ENCODE measurements at regions not wholly inside any gene's neighbourhood (a gene's known extent, or its start where the extent isn't known, plus 50 kb on each side); places are given as distances from the start of the nearest gene placed in this dataset.

DNA sequence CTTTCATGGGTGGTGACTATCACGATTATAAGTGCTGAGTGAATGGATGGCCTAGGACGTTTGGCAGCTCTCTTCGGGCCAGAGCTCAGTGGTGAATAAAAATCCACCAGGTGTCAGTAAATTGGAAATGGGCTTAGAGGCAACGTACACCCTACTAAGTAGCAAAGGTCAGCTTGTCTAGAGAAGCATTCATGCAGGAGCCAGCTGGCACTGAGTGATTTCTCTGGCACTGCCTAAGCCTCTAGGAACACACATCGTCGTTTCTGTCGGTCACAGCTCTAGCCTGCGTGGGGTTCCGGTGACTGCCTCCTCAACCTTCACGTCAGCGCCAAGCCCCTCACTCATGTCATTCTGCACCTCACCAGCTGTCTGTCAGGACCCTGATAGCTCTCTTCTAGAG, 192.4 kb upstream of the NTM start:
- TF ChIP-seq, protein P1, sequence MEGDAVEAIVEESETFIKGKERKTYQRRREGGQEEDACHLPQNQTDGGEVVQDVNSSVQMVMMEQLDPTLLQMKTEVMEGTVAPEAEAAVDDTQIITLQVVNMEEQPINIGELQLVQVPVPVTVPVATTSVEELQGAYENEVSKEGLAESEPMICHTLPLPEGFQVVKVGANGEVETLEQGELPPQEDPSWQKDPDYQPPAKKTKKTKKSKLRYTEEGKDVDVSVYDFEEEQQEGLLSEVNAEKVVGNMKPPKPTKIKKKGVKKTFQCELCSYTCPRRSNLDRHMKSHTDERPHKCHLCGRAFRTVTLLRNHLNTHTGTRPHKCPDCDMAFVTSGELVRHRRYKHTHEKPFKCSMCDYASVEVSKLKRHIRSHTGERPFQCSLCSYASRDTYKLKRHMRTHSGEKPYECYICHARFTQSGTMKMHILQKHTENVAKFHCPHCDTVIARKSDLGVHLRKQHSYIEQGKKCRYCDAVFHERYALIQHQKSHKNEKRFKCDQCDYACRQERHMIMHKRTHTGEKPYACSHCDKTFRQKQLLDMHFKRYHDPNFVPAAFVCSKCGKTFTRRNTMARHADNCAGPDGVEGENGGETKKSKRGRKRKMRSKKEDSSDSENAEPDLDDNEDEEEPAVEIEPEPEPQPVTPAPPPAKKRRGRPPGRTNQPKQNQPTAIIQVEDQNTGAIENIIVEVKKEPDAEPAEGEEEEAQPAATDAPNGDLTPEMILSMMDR (IDR thresholded peaks at IDR 0.05) = no peak

- TF ChIP-seq, protein P1 (IDR thresholded peaks at IDR 0.05) = no peak
Observed at GRCh38 chr11:131178596-131178995, 191.8 kb upstream of the NTM start.

DNA sequence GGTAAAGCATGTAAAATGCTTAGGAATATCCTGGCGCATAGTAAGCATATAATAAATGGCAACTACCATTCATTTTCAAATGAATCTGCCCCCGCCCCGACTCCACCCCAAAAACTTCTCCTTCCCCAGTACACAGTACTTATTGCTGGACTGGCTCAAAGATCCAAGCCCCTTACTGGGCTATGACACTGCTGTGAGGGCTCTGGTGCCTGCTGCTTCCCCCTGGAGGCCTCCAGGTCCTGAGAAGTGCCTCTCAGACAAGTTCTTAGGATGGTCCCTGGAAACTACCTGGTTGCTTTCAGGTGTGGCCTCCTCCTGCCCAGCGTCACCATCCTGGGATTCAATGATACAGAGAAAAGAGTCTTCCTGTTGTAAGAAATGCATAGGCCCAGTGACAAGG, 190.6 kb upstream of the NTM start:
- TF ChIP-seq, protein P1 (IDR thresholded peaks at IDR 0.05) = no peak

DNA sequence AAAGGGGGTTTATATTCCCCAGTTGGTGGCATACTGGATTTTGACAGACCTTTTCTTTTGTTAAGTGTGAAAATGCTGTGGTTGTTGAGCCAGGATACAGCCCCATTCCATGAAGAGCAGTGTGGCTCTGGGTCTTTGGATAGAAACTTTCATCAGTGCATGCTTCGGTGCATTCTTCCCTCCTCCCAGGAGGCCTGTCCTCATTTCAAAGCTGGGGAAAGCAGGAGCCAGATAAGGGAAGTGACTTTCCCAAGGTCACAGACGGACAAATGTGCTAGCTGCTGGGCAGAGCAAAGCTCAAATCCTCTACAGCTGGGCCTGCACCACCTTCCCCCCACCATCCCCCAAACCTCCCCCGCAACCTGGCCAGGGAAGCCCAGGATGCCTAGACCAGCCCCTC, 184.5 kb upstream of the NTM start:
- TF ChIP-seq, protein P1 (IDR thresholded peaks at IDR 0.05) = no peak

DNA sequence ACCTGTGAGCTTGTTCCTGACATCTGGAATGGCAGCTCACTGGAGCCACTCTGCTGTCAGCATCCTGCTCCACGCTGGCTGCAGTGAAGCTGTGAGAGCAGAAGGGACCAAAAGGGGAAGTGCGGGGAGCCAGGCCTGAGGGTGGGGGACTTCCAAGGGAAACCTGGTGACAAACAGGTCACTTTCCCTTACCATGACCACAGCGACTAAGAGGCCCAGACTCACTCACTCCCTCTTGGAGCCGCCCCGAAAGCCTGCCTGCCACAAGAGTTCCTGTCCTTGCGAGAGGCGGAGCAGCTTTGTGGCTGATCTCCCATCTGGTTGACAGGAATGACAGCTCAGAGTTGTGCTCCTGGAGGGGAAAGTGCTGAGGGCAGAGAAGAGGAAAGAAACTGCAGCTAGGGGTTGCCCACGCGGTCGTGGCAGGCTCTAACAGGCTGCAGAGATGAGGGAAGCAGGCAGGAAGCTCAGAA, 183.8 kb upstream of the NTM start:
- TF ChIP-seq, protein P1 (IDR thresholded peaks at IDR 0.05) = no peak

DNA sequence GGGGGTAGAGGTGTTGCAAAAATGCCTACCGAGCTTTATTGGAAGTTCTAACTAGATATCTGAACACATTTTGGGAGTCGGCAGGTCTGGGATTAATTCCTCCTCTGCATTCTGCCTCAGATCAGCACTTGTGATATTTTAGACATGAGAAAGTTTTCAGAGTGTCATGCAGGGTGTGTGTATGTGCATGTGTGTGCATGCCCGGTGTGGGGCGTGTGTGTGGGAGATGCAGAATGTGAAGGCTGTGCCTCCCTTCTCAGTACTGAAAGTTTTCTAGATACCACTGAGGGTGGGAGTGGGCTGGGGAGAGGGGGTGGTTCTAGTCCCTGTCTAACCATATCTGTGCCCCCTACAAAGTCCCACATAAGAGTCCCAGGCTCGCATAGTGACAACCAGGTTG, 180.0 kb upstream of the NTM start:
- TF ChIP-seq, protein P1 (IDR thresholded peaks at IDR 0.05) = no peak

DNA sequence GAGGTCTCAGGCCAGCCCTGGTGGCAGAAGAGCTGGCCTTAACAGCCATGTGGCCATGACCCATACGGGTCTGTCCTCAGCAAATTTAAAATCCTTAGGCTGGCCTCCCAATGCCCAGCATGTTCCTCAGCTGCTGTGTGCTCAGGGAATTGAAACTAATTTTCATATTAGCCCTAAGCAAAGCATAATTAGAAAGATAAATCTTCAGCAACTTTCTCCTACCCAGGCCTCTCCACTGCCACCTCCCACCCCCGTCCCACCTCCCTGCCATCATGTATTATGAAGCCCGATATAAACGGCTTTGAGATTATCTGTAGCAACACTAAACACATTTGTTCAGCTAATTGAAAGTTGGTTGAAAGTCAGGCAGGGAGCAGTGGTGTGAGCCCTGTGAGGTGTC, 178.8 kb upstream of the NTM start:
- TF ChIP-seq, protein P1 (IDR thresholded peaks at IDR 0.05) = no peak

DNA sequence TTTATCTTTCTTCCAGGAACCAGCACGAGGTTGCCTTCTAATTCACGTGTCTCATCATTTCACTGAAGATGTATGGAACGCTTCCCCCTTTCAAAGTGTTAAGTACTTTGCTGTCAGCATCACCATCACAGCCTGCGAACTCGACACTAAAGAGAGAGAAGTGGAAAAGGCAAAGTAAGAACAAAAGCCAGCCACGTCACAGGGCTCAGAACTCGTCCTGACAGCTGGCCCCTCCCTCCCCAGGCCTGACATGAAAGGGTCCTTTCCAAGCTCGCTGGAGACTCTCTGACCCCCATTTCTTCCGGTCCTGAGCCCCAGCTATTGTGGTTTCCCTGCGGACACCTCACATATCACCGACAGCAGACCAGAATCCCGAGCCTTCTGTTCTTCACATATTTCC, 177.8 kb upstream of the NTM start:
- TF ChIP-seq, protein P1 (IDR thresholded peaks at IDR 0.05) = no peak
